IMR-90 (cell line): ENCODE measurements at regions not wholly inside any gene's neighbourhood (a gene's known extent, or its start where the extent isn't known, plus 50 kb on each side); places are given as distances from the start of the nearest gene placed in this dataset.

Experiments used
- ATAC-seq: fragments of 200-7000 bp; cut with Tn5 transposase; 2 replicates; pipeline ENCODE4 v1.9.1; 2020; ENCODE audit warnings: low read depth, mild to moderate bottlenecking, moderate library complexity
- BruUV-seq: library from RNA; stranded (reverse); fragments of 400-500 nt; replicated peaks from 2 replicates; lab custom pipeline; 2021; lab: Mats Ljungman, UMichigan
- CTCF ChIA-PET: fragments of 300-600 bp; formaldehyde crosslinking; extraction: SDS; loops from one replicate; lab custom pipeline; 2021; ENCODE audit warnings: antibody characterized with exemption; lab: Yijun Ruan, JAX
- POLR2A ChIA-PET: fragments of 300-600 bp; sonication (Branson Sonifier 250); formaldehyde crosslinking; loops from one replicate; lab custom pipeline; 2022; ENCODE audit warnings: antibody characterized with exemption; ENCODE audit not compliant: unreplicated experiment; lab: Charles Lee
- DNase-seq: peaks from one replicate; pipeline ENCODE4 v3.0.0; 2013
- H2AFZ ChIP-seq: replicated peaks from 2 replicates; pipeline ENCODE3; 2013; ENCODE audit warnings: low read length, mild to moderate bottlenecking; ENCODE audit not compliant: poor library complexity
- H2AK5ac ChIP-seq: 2 replicates; pipeline ENCODE4 v1.6.1; 2013; ENCODE audit warnings: low read depth, low read length, inconsistent platforms
- H2AK9ac ChIP-seq: replicated peaks from 2 replicates; pipeline ENCODE3; 2013; ENCODE audit warnings: mild to moderate bottlenecking, low read depth, low read length, moderate library complexity; ENCODE audit not compliant: poor library complexity
- H2BK120ac ChIP-seq: 2 replicates; pipeline ENCODE4 v1.6.1; 2013; ENCODE audit warnings: low read depth, low read length, inconsistent platforms
- H2BK15ac ChIP-seq: 3 replicates; pipeline ENCODE4 v1.6.1; 2013; ENCODE audit warnings: low read depth, low read length, inconsistent platforms
- H2BK20ac ChIP-seq: 2 replicates; pipeline ENCODE4 v1.6.1; 2013; ENCODE audit warnings: low read depth, mild to moderate bottlenecking, inconsistent platforms, low read length, moderate library complexity
- H2BK5ac ChIP-seq: 2 replicates; pipeline ENCODE4 v1.6.1; 2013; ENCODE audit warnings: mild to moderate bottlenecking, low read depth, low read length, inconsistent platforms; ENCODE audit not compliant: poor library complexity, severe bottlenecking
- H3K14ac ChIP-seq: replicated peaks from 2 replicates; pipeline ENCODE4 v1.6.1; 2013; ENCODE audit warnings: low read depth, low read length, inconsistent platforms
- H3K18ac ChIP-seq: 2 replicates; pipeline ENCODE4 v1.6.1; 2013; ENCODE audit warnings: low read depth, low read length, control low read depth
- H3K23ac ChIP-seq: 2 replicates; pipeline ENCODE4 v1.6.1; 2013; ENCODE audit warnings: low read depth, low read length, inconsistent platforms
- H3K27ac ChIP-seq: 2 replicates; pipeline ENCODE4 v1.5.1; 2013; ENCODE audit warnings: mild to moderate bottlenecking, control low read depth, low read length; ENCODE audit not compliant: insufficient read depth
- H3K27me3 ChIP-seq: 2 replicates; pipeline ENCODE4 v1.6.1; 2013; ENCODE audit warnings: low read length; ENCODE audit not compliant: control insufficient read depth, insufficient read depth
- H3K36me3 ChIP-seq: 2 replicates; pipeline ENCODE4 v1.6.1; 2013; ENCODE audit warnings: low read length, mixed read lengths; ENCODE audit not compliant: control insufficient read depth, insufficient read depth
- H3K4ac ChIP-seq: 2 replicates; pipeline ENCODE4 v1.6.1; 2013; ENCODE audit warnings: low read depth, low read length, inconsistent platforms
- H3K4me1 ChIP-seq: 2 replicates; pipeline ENCODE4 v1.6.1; 2013; ENCODE audit warnings: low read length, mixed read lengths; ENCODE audit not compliant: control insufficient read depth, insufficient read depth
- H3K4me2 ChIP-seq: 2 replicates; pipeline ENCODE4 v1.6.1; 2013; ENCODE audit warnings: low read depth, mild to moderate bottlenecking, control low read depth, low read length, moderate library complexity
- H3K4me3 ChIP-seq: 2 replicates; pipeline ENCODE4 v1.5.1; 2013; ENCODE audit warnings: low read depth, mild to moderate bottlenecking, control low read depth, low read length, moderate library complexity; ENCODE audit not compliant: insufficient read depth
- H3K56ac ChIP-seq: 2 replicates; pipeline ENCODE4 v1.6.1; 2013; ENCODE audit warnings: low read length, inconsistent platforms; ENCODE audit not compliant: insufficient read depth; ENCODE audit errors: extremely low read depth
- H3K79me1 ChIP-seq, 2 experiments: 2 replicates each; pipeline ENCODE4 v1.6.1; 2013; ENCODE audit warnings: low read length in 2 of 2, inconsistent platforms in 1 of 2, low read depth in 1 of 2
- H3K9ac ChIP-seq: 2 replicates; pipeline ENCODE4 v1.6.1; 2013; ENCODE audit warnings: low read depth, low read length, control low read depth
- H3K9me1 ChIP-seq: 2 replicates; pipeline ENCODE4 v1.6.1; 2013; ENCODE audit warnings: low read length, inconsistent platforms; ENCODE audit not compliant: insufficient read depth
- H3K9me3 ChIP-seq: 2 replicates; pipeline ENCODE4 v1.6.1; 2013; ENCODE audit warnings: low read length; ENCODE audit not compliant: control insufficient read depth, insufficient read depth
- H4K20me1 ChIP-seq: 2 replicates; pipeline ENCODE4 v1.6.1; 2013; ENCODE audit warnings: low read length, inconsistent platforms; ENCODE audit not compliant: insufficient read depth
- H4K5ac ChIP-seq: 2 replicates; pipeline ENCODE4 v1.6.1; 2013; ENCODE audit warnings: mild to moderate bottlenecking, low read depth, low read length, control low read depth
- H4K8ac ChIP-seq, 2 experiments: 2 replicates each; pipeline ENCODE4 v1.6.1; 2013; ENCODE audit warnings: low read depth in 2 of 2, low read length in 2 of 2, control low read depth in 1 of 2, inconsistent platforms in 1 of 2
- H4K91ac ChIP-seq: 2 replicates; pipeline ENCODE4 v1.6.1; 2013; ENCODE audit warnings: low read depth, low read length, inconsistent platforms; ENCODE audit not compliant: insufficient read depth
- FOS ChIP-seq: fragments of 150-350 bp; IDR thresholded peaks from 2 replicates; pipeline ENCODE4 v1.6.1; 2016; ENCODE audit warnings: low read depth, low read length
- RAD21 ChIP-seq: IDR thresholded peaks from 2 replicates; pipeline ENCODE4 v1.6.1; 2012; ENCODE audit warnings: low read length, improper control_type of control experiment
- RCOR1 ChIP-seq: IDR thresholded peaks from 2 replicates; pipeline ENCODE4 v1.6.1; 2012; ENCODE audit warnings: mild to moderate bottlenecking, low read length, improper control_type of control experiment; ENCODE audit not compliant: insufficient replicate concordance
- RFX5 ChIP-seq: IDR thresholded peaks from 2 replicates; pipeline ENCODE4 v1.8.0; 2012; ENCODE audit warnings: low read depth, mild to moderate bottlenecking, low read length, moderate library complexity
- dilution Hi-C: fragments of 300-500 bp; cut with HindIII; formaldehyde crosslinking; loops from one replicate; pipeline ENCODE4 v1.14.3; 2018; ENCODE audit warnings: low sequenced_read_pairs; ENCODE audit not compliant: unreplicated experiment
- in situ Hi-C: fragments of 300-500 bp; cut with MboI; formaldehyde crosslinking; loops from 3 replicates; pipeline ENCODE4 v1.14.3; 2019; ENCODE audit warnings: low sequenced_read_pairs, inconsistent platforms, mixed read lengths
- intact Hi-C: fragments of 100-400 bp; cut with micrococcal nuclease; formaldehyde crosslinking; loops from 2 replicates; pipeline ENCODE4 v1.10.0; 2022

GRCh38 chr4:18435781-18436180, 414.2 kb upstream of the LCORL start:
- Histone ChIP-seq H3K14ac (no peak overlapping the region), H2BK5ac (no peak overlapping the region), H2AK5ac (no peak overlapping the region), H3K4me1 (no peaks in the 10 kb centered on the region), H3K4ac (no peak overlapping the region), H3K9ac (no peak overlapping the region), H2BK15ac (no peak overlapping the region), H3K27ac (no peak overlapping the region), H3K23ac (no peak overlapping the region), H3K4me3 (no peak overlapping the region), H3K79me1 (no peaks in the 10 kb centered on the region), H3K56ac (no peak overlapping the region), H3K4me2 (no peak overlapping the region), H4K8ac (no peak overlapping the region), H4K91ac (no peak overlapping the region), H3K36me3 (no peaks in the 10 kb centered on the region), H3K9me3 (peaks cover 9% of the 10 kb centered on the region), H3K9me1 (no peaks in the 10 kb centered on the region), H3K27me3 (no peaks in the 10 kb centered on the region), H4K5ac (no peak overlapping the region), H2BK120ac (no peak overlapping the region), H4K20me1 (no peaks in the 10 kb centered on the region), H2AFZ (no peak overlapping the region), H3K18ac (no peak overlapping the region), H2AK9ac (no peak overlapping the region), H2BK20ac (no peak overlapping the region)
- CTCF ChIA-PET, result no interaction called here
- dilution Hi-C loops (no loop called here), in situ Hi-C loops (no loop called here), intact Hi-C loops (no loop called here)
- TF ChIP-seq RCOR1 (no peak), RFX5 (no peak), RAD21 (no peak), FOS (no peak)
- no TSS peak for BruUV-seq
- ATAC-seq, result no peak
- DNase-seq, result no peak
- POLR2A ChIA-PET, result no interaction called here
